ENCODE measurements at regions not wholly inside any gene's neighbourhood (a gene's known extent, or its start where the extent isn't known, plus 50 kb on each side); places are given as distances from the start of the nearest gene placed in this dataset.
"Not testable (repeated sequence)": the region's sequence is repeated elsewhere in the genome, so short reads cannot be mapped to it uniquely, and the experiment has no call there.

- ATAC-seq, result no peak
Measured at GRCh38 chr15:91624353-91624968, 229.0 kb upstream of the SLCO3A1 start.

GRCh38 chr15:91625506-91625905, 228.0 kb upstream of the SLCO3A1 start:
- no peak for ATAC-seq

GRCh38 chr15:91627473-91628278, 225.8 kb upstream of the SLCO3A1 start:
- ATAC-seq, result no peak

GRCh38 chr15:91630090-91630489, 223.4 kb upstream of the SLCO3A1 start:
- ATAC-seq, result no peak

GRCh38 chr15:91632176-91632575, 221.3 kb upstream of the SLCO3A1 start:
- ATAC-seq, result no peak

GRCh38 chr15:91632981-91633380, 220.5 kb upstream of the SLCO3A1 start:
- ATAC-seq, result no peak

GRCh38 chr15:91634179-91634578, 219.3 kb upstream of the SLCO3A1 start:
- ATAC-seq, result no peak

- ATAC-seq, result no peak
Measured at GRCh38 chr15:91635080-91635479, 218.4 kb upstream of the SLCO3A1 start.

- ATAC-seq, result no peak
Measured at GRCh38 chr15:91635641-91636040, 217.9 kb upstream of the SLCO3A1 start.

GRCh38 chr15:91649016-91649415, 204.5 kb upstream of the SLCO3A1 start:
- no peak for ATAC-seq

- ATAC-seq, result no peak
Measured at GRCh38 chr15:91649831-91650321, 203.6 kb upstream of the SLCO3A1 start.

- ATAC-seq, result no peak
Measured at GRCh38 chr15:91651251-91651650, 202.3 kb upstream of the SLCO3A1 start.

GRCh38 chr15:91652610-91653207, 200.8 kb upstream of the SLCO3A1 start:
- no peak for ATAC-seq

GRCh38 chr15:91655563-91656290, 197.8 kb upstream of the SLCO3A1 start:
- ATAC-seq, result not testable (repeated sequence)

GRCh38 chr15:91660174-91660649, 193.3 kb upstream of the SLCO3A1 start:
- no peak for ATAC-seq

- ATAC-seq, result no peak
Measured at GRCh38 chr15:91664224-91664836, 189.2 kb upstream of the SLCO3A1 start.

- no peak for ATAC-seq
Measured at GRCh38 chr15:91665212-91665611, 188.3 kb upstream of the SLCO3A1 start.

GRCh38 chr15:91668370-91668769, 185.1 kb upstream of the SLCO3A1 start:
- no peak for ATAC-seq

- no peak for ATAC-seq
Measured at GRCh38 chr15:91670108-91670507, 183.4 kb upstream of the SLCO3A1 start.

GRCh38 chr15:91678003-91678402, 175.5 kb upstream of the SLCO3A1 start:
- no peak for ATAC-seq

- no peak for ATAC-seq
Measured at GRCh38 chr15:91679447-91679846, 174.1 kb upstream of the SLCO3A1 start.

GRCh38 chr15:91685436-91685835, 168.1 kb upstream of the SLCO3A1 start:
- ATAC-seq, result no peak

GRCh38 chr15:91688811-91689210, 164.7 kb upstream of the SLCO3A1 start:
- no peak for ATAC-seq

All from activated CD4-positive, CD25-positive, alpha-beta regulatory T cell treated with anti-CD3 and anti-CD28 coated beads, Interleukin-2, amount 50 U/mL, for 24 hours (primary cell).